Activated CD8-positive, alpha-beta memory T cell treated with anti-CD3 and anti-CD28 coated beads for 24 hours (primary cell): ENCODE measurements at regions not wholly inside any gene's neighbourhood (a gene's known extent, or its start where the extent isn't known, plus 50 kb on each side); places are given as distances from the start of the nearest gene placed in this dataset.

ENCODE experiments used
- DNase-seq: peaks from one replicate; pipeline ENCODE4 v3.0.0-alpha.2; 2020

GRCh38 chr1:199170711-199171110 lies 531.9 kb downstream of the PTPRC start:
- no peak for DNase-seq

- no peak for DNase-seq
Observed at GRCh38 chr1:199172171-199173124, 533.6 kb downstream of the PTPRC start.

- DNase-seq = no peak
Observed at GRCh38 chr1:199173356-199173755, 534.5 kb downstream of the PTPRC start.

- no peak for DNase-seq
Observed at GRCh38 chr1:199174336-199174735, 535.5 kb downstream of the PTPRC start.

GRCh38 chr1:199176713-199177112 lies 537.9 kb downstream of the PTPRC start:
- DNase-seq = no peak

GRCh38 chr1:199177241-199177640 lies 538.4 kb downstream of the PTPRC start:
- no peak for DNase-seq

- no peak for DNase-seq
Observed at GRCh38 chr1:199178646-199179045, 539.8 kb downstream of the PTPRC start.

GRCh38 chr1:199182186-199182843 lies 543.5 kb downstream of the PTPRC start:
- no peak for DNase-seq

GRCh38 chr1:199184180-199184579 lies 545.3 kb downstream of the PTPRC start:
- DNase-seq = no peak

- no peak for DNase-seq
Observed at GRCh38 chr1:199194862-199195261, 556.0 kb downstream of the PTPRC start.

GRCh38 chr1:199197695-199198094 lies 558.9 kb downstream of the PTPRC start:
- no peak for DNase-seq

GRCh38 chr1:199202331-199202730 lies 563.5 kb downstream of the PTPRC start:
- no peak for DNase-seq

GRCh38 chr1:199204231-199204630 lies 565.4 kb downstream of the PTPRC start:
- no peak for DNase-seq

- no peak for DNase-seq
Observed at GRCh38 chr1:199205740-199206441, 567.1 kb downstream of the PTPRC start.

- DNase-seq = no peak
Observed at GRCh38 chr1:199208847-199209246, 570.0 kb downstream of the PTPRC start.

- no peak for DNase-seq
Observed at GRCh38 chr1:199218065-199218464, 579.2 kb downstream of the PTPRC start.

GRCh38 chr1:199218533-199218932 lies 579.7 kb downstream of the PTPRC start:
- DNase-seq = no peak

- DNase-seq = no peak
Observed at GRCh38 chr1:199220031-199220430, 581.2 kb downstream of the PTPRC start.

- no peak for DNase-seq
Observed at GRCh38 chr1:199221371-199222150, 582.7 kb downstream of the PTPRC start.

GRCh38 chr1:199223936-199224335 lies 585.1 kb downstream of the PTPRC start:
- no peak for DNase-seq

- no peak for DNase-seq
Observed at GRCh38 chr1:199226163-199226562, 587.3 kb downstream of the PTPRC start.

GRCh38 chr1:199242147-199242546 lies 603.3 kb downstream of the PTPRC start:
- DNase-seq = no peak

- no peak for DNase-seq
Observed at GRCh38 chr1:199242601-199243000, 603.8 kb downstream of the PTPRC start.
